ENCODE measurements at regions not wholly inside any gene's neighbourhood (a gene's known extent, or its start where the extent isn't known, plus 50 kb on each side); places are given as distances from the start of the nearest gene placed in this dataset.

DNA sequence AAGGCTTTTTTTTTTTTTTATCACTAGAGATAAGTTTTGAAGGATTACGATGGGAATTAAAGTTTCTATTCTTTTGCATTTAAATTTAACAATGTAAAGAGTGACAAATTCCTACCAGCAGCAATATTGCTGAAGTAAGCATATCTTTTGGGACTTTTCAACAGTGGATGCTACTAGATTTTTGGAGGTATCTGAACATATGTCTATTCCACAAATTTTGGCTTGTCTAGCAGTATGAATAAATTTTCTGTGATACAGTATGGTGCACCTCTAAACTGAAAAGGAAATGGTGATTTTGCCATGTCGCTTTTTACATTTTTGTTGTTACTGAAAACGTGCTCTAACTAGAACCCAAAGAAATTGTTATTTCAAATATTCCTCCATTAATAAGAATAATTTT is 368.3 kb upstream of the MANEA start:
- WGBS, 2 experiments (ENCODE audit: extremely low coverage in 1 of 2, insufficient coverage in 1 of 2, insufficient read length in 1 of 2, insufficient replicate concordance in 2 of 2, low coverage in 1 of 2, low lambda C conversion rate in 2 of 2, missing lambda C conversion rate in 1 of 2): 89% methylated on average over 3 of the region's 3 CpGs; no CpG with 5 or more reads in 1 of the 2 experiments
- H4K91ac ChIP-seq (replicated peaks; ENCODE audit: insufficient read length, low read length): no peak overlapping the region
- POLR2A ChIA-PET (ENCODE audit: partially characterized antibody): no interaction called here
- H3K79me1 ChIP-seq (ENCODE audit: low read depth, low read length): no peaks in the 10 kb centered on the region
- no peaks in the 10 kb centered on the region for H3K4me1 ChIP-seq (replicated peaks in 1 of 4; ENCODE audit: control insufficient read depth in 3 of 4, insufficient read depth in 4 of 4, low read length in 3 of 4)
- no peak for DNase-seq (ENCODE audit: low read depth in 1 of 2, low spot score in 2 of 2)
- no peak overlapping the region for H2AFZ ChIP-seq (ENCODE audit: low read length)
- H3K23ac ChIP-seq (ENCODE audit: insufficient read length): no peak overlapping the region
- FAIRE-seq: no peak
- H3K56ac ChIP-seq (replicated peaks; ENCODE audit: insufficient read length, low read depth, low read length): no peak overlapping the region
- CTCF ChIA-PET (ENCODE audit: partially characterized antibody): interaction anchor here (0.9 kb wide), 1 partner anchor 10 kb away, joined by 4 read pairs; no protein-coding TSS in a partner anchor
- no peak overlapping the region for H2BK15ac ChIP-seq (ENCODE audit: low read length)
- H3K23me2 ChIP-seq (ENCODE audit: low read depth, low read length): no peaks in the 10 kb centered on the region
- H3K18ac ChIP-seq (ENCODE audit: extremely low read depth, low read length): no peak overlapping the region
- H3K9ac ChIP-seq (replicated peaks in 1 of 4; ENCODE audit: extremely low read depth in 1 of 4, low read depth in 3 of 4, low read length in 3 of 4): no peak overlapping the region
- H4K5ac ChIP-seq (ENCODE audit: insufficient read length, low read depth, low read length): no peak overlapping the region
- no peak overlapping the region for H3K4me2 ChIP-seq (ENCODE audit: insufficient read depth in 1 of 2, low read depth in 2 of 2, low read length in 2 of 2)
- no peak overlapping the region for H3K14ac ChIP-seq (ENCODE audit: insufficient read length)
- H3K79me2 ChIP-seq (ENCODE audit: control insufficient read depth in 1 of 2, insufficient read depth in 2 of 2, low read length in 2 of 2): no peaks in the 10 kb centered on the region
- H2BK5ac ChIP-seq (ENCODE audit: low read depth, low read length): no peak overlapping the region
- no peak overlapping the region for H3K27ac ChIP-seq (ENCODE audit: low read depth, low read length)
- H2BK20ac ChIP-seq (ENCODE audit: low read length): no peak overlapping the region
- TF ChIP-seq SAP30 (IDR thresholded peaks at IDR 0.05; ENCODE audit: insufficient read depth, insufficient replicate concordance, low read length) (no peak), KDM4A (IDR thresholded peaks at IDR 0.05; ENCODE audit: low read depth, low read length, severe bottlenecking) (no peak), JUND (IDR thresholded peaks at IDR 0.05; ENCODE audit: low read length) (no peak), TAF1 (IDR thresholded peaks at IDR 0.05; ENCODE audit: low read depth, low read length) (no peak), BRCA1 (IDR thresholded peaks at IDR 0.05; ENCODE audit: low read depth, low read length) (no peak)
- H4K20me1 ChIP-seq (replicated peaks in 1 of 2; ENCODE audit: control insufficient read depth in 1 of 2, insufficient read depth in 2 of 2, low read length in 2 of 2): no peaks in the 10 kb centered on the region
- no peak overlapping the region for H3K4ac ChIP-seq (replicated peaks; ENCODE audit: insufficient read length, low read depth, low read length)
- no peak overlapping the region for H4K8ac ChIP-seq (ENCODE audit: extremely low read depth, insufficient read depth, low read length)
- H3K36me3 ChIP-seq (ENCODE audit: control insufficient read depth in 2 of 4, insufficient read depth in 4 of 4, low read length in 3 of 4): no peaks in the 10 kb centered on the region
- no peak overlapping the region for H2BK12ac ChIP-seq (ENCODE audit: low read depth, low read length)
- H3K4me3 ChIP-seq (ENCODE audit: extremely low read depth in 1 of 4, insufficient read depth in 2 of 4, low read depth in 3 of 4, low read length in 4 of 4): no peak overlapping the region
- H3K27me3 ChIP-seq (replicated peaks in 1 of 4; ENCODE audit: control insufficient read depth in 3 of 4, extremely low read depth in 1 of 4, insufficient read depth in 3 of 4, low read length in 3 of 4): no peaks in the 10 kb centered on the region
- no peak overlapping the region for H2BK120ac ChIP-seq (replicated peaks; ENCODE audit: low read depth, low read length)
- H2AK5ac ChIP-seq (ENCODE audit: low read depth, low read length): no peak overlapping the region
- no peaks in the 10 kb centered on the region for H3K9me3 ChIP-seq (ENCODE audit: insufficient read depth in 2 of 2, low read depth in 1 of 2, low read length in 1 of 2)
